H1 (cell line): ENCODE measurements at regions not wholly inside any gene's neighbourhood (a gene's known extent, or its start where the extent isn't known, plus 50 kb on each side); places are given as distances from the start of the nearest gene placed in this dataset.
"Not testable (repeated sequence)": the region's sequence is repeated elsewhere in the genome, so short reads cannot be mapped to it uniquely, and the experiment has no call there.

ENCODE experiments used
- CTCF ChIA-PET: fragments of 300-600 bp; sonication (Branson Sonifier 250); formaldehyde crosslinking; loops from one replicate; lab custom pipeline; 2021; ENCODE audit not compliant: partially characterized antibody; lab: Charles Lee
- POLR2A ChIA-PET: fragments of 300-600 bp; sonication (Branson Sonifier 250); formaldehyde crosslinking; loops from one replicate; lab custom pipeline; 2021; ENCODE audit warnings: inconsistent platforms; ENCODE audit not compliant: partially characterized antibody; lab: Charles Lee
- DNase-seq, 2 experiments: peaks; one replicate each; pipeline versions ENCODE4 v3.0.0 to v3.0.0-alpha.2; 2010 to 2022; ENCODE audit warnings: low spot score in 2 of 2, low read depth in 1 of 2, mixed read lengths in 1 of 2
- FAIRE-seq: peaks from 2 replicates; lab custom pipeline; 2011; peaks lifted over from hg19 to GRCh38; lab: Jason Lieb, UNC
- H2AFZ ChIP-seq: 2 replicates; pipeline ENCODE4 v1.8.1; 2012; ENCODE audit warnings: low read length, inconsistent platforms
- H2AK5ac ChIP-seq: 2 replicates; pipeline ENCODE4 v1.6.1; 2013; ENCODE audit warnings: low read depth, low read length
- H2BK120ac ChIP-seq: replicated peaks from 2 replicates; pipeline ENCODE3; 2013; ENCODE audit warnings: low read depth, low read length, inconsistent platforms
- H2BK12ac ChIP-seq: 2 replicates; pipeline ENCODE4 v1.6.1; 2013; ENCODE audit warnings: low read depth, low read length
- H2BK15ac ChIP-seq: 2 replicates; pipeline ENCODE4 v1.6.1; 2013; ENCODE audit warnings: low read length
- H2BK20ac ChIP-seq: 2 replicates; pipeline ENCODE4 v1.6.1; 2013; ENCODE audit warnings: low read length
- H2BK5ac ChIP-seq: 2 replicates; pipeline ENCODE4 v1.6.1; 2013; ENCODE audit warnings: low read depth, low read length
- H3K14ac ChIP-seq: 2 replicates; pipeline ENCODE4 v1.6.1; 2013; ENCODE audit warnings: inconsistent platforms; ENCODE audit not compliant: insufficient read length
- H3K18ac ChIP-seq: 2 replicates; pipeline ENCODE4 v1.6.1; 2013; ENCODE audit warnings: low read length; ENCODE audit errors: extremely low read depth
- H3K23ac ChIP-seq: 2 replicates; pipeline ENCODE4 v1.6.1; 2013; ENCODE audit warnings: inconsistent platforms; ENCODE audit not compliant: insufficient read length
- H3K23me2 ChIP-seq: 2 replicates; pipeline ENCODE4 v1.6.1; 2013; ENCODE audit warnings: low read depth, low read length
- H3K27ac ChIP-seq: 2 replicates; pipeline ENCODE4 v1.6.1; 2011; ENCODE audit warnings: low read depth, low read length, inconsistent platforms
- H3K27me3 ChIP-seq, 4 experiments: replicated peaks in 1 of 4; 1 replicate in 1 of 4; 2 replicates in 3 of 4; pipeline versions ENCODE4 v1.6.1 to v1.8.1; 2011 to 2013; ENCODE audit warnings: low read length in 3 of 4, mild to moderate bottlenecking in 3 of 4, inconsistent platforms in 2 of 4, mixed read lengths in 2 of 4, moderate library complexity in 1 of 4; ENCODE audit not compliant: control insufficient read depth in 3 of 4, insufficient read depth in 3 of 4; ENCODE audit errors: extremely low read depth in 1 of 4
- H3K36me3 ChIP-seq, 4 experiments: 2 replicates each; pipeline versions ENCODE4 v1.6.1 to v1.8.1; 2011 to 2013; ENCODE audit warnings: mild to moderate bottlenecking in 4 of 4, low read length in 3 of 4, moderate library complexity in 2 of 4, control low read depth in 1 of 4, inconsistent platforms in 1 of 4; ENCODE audit not compliant: insufficient read depth in 4 of 4, control insufficient read depth in 2 of 4
- H3K4ac ChIP-seq: replicated peaks from 2 replicates; pipeline ENCODE3; 2013; ENCODE audit warnings: low read length, low read depth, mixed read lengths, inconsistent platforms; ENCODE audit not compliant: insufficient read length
- H3K4me1 ChIP-seq, 4 experiments: replicated peaks in 1 of 4; 1 replicate in 1 of 4; 2 replicates in 3 of 4; pipeline versions ENCODE4 v1.6.1 to v1.8.1; 2011 to 2013; ENCODE audit warnings: low read length in 3 of 4, inconsistent platforms in 2 of 4, mixed read lengths in 1 of 4; ENCODE audit not compliant: insufficient read depth in 4 of 4, control insufficient read depth in 3 of 4
- H3K4me2 ChIP-seq, 2 experiments: 2 replicates each; pipeline versions ENCODE4 v1.6.1 to v1.8.1; 2011 to 2013; ENCODE audit warnings: low read depth in 2 of 2, low read length in 2 of 2, control low read depth in 1 of 2, inconsistent platforms in 1 of 2, mild to moderate bottlenecking in 1 of 2; ENCODE audit not compliant: insufficient read depth in 1 of 2
- H3K4me3 ChIP-seq, 4 experiments: fragments of 200-600, 300-600 bp in 1 of 4; sonication (generic), shearing (Covaris generic), sonication (Bioruptor Twin) in 1 of 4; 2 replicates each; pipeline versions ENCODE4 v1.5.1 to v1.8.1; 2011 to 2016; ENCODE audit warnings: low read length in 4 of 4, low read depth in 3 of 4, control low read depth in 2 of 4, inconsistent platforms in 2 of 4, mild to moderate bottlenecking in 2 of 4, mixed read lengths in 1 of 4, moderate library complexity in 1 of 4; ENCODE audit not compliant: insufficient read depth in 2 of 4; ENCODE audit errors: extremely low read depth in 1 of 4
- H3K56ac ChIP-seq: replicated peaks from 2 replicates; pipeline ENCODE3; 2013; ENCODE audit warnings: low read depth, mild to moderate bottlenecking, mixed read lengths, low read length, inconsistent platforms; ENCODE audit not compliant: insufficient read length
- H3K79me1 ChIP-seq: 2 replicates; pipeline ENCODE4 v1.6.1; 2013; ENCODE audit warnings: low read depth, low read length, control low read depth
- H3K79me2 ChIP-seq, 2 experiments: 2 replicates each; pipeline versions ENCODE4 v1.6.1 to v1.8.1; 2012 to 2013; ENCODE audit warnings: low read length in 2 of 2, mild to moderate bottlenecking in 2 of 2, inconsistent platforms in 1 of 2; ENCODE audit not compliant: insufficient read depth in 2 of 2, control insufficient read depth in 1 of 2
- H3K9ac ChIP-seq, 4 experiments: replicated peaks in 1 of 4; 1 replicate in 1 of 4; 2 replicates in 3 of 4; pipeline versions ENCODE4 v1.6.1 to v1.8.1; 2011 to 2013; ENCODE audit warnings: low read depth in 3 of 4, low read length in 3 of 4, control low read depth in 2 of 4, mild to moderate bottlenecking in 2 of 4, moderate library complexity in 2 of 4, inconsistent platforms in 1 of 4; ENCODE audit errors: extremely low read depth in 1 of 4
- H3K9me3 ChIP-seq, 2 experiments: 2 replicates each; pipeline versions ENCODE4 v1.6.1 to v1.8.1; 2012 to 2013; ENCODE audit warnings: mild to moderate bottlenecking in 2 of 2, moderate library complexity in 2 of 2, control low read depth in 1 of 2, inconsistent platforms in 1 of 2, low read depth in 1 of 2, low read length in 1 of 2, mixed read lengths in 1 of 2; ENCODE audit not compliant: insufficient read depth in 2 of 2
- H4K20me1 ChIP-seq, 2 experiments: replicated peaks in 1 of 2; 2 replicates each; pipeline versions ENCODE3 to v1.8.1; 2011 to 2013; ENCODE audit warnings: inconsistent platforms in 2 of 2, low read length in 2 of 2, mild to moderate bottlenecking in 1 of 2; ENCODE audit not compliant: insufficient read depth in 2 of 2, control insufficient read depth in 1 of 2
- H4K5ac ChIP-seq: 2 replicates; pipeline ENCODE4 v1.6.1; 2013; ENCODE audit warnings: low read length, low read depth, mixed read lengths, inconsistent platforms; ENCODE audit not compliant: insufficient read length
- H4K8ac ChIP-seq: 2 replicates; pipeline ENCODE4 v1.8.0; 2013; ENCODE audit warnings: mild to moderate bottlenecking, moderate library complexity, low read length, inconsistent platforms; ENCODE audit not compliant: insufficient read depth; ENCODE audit errors: extremely low read depth
- H4K91ac ChIP-seq: replicated peaks from 2 replicates; pipeline ENCODE3; 2013; ENCODE audit warnings: low read length, mixed read lengths, inconsistent platforms; ENCODE audit not compliant: insufficient read length
- WGBS, 2 experiments: shearing (Covaris generic) in 1 of 2; methylation state at CpG; one replicate each; pipeline versions ENCODE4 v1.1.6 to v1.1.7; 2013 to 2015; ENCODE audit warnings: low lambda C conversion rate in 2 of 2, mixed read lengths in 2 of 2, inconsistent platforms in 1 of 2, low coverage in 1 of 2, missing lambda C conversion rate in 1 of 2; ENCODE audit not compliant: insufficient replicate concordance in 2 of 2, insufficient coverage in 1 of 2, insufficient read length in 1 of 2; ENCODE audit errors: extremely low coverage in 1 of 2, missing lambda C conversion rate in 1 of 2; 5-methylcytosine and 5-hydroxymethylcytosine counted together

DNA sequence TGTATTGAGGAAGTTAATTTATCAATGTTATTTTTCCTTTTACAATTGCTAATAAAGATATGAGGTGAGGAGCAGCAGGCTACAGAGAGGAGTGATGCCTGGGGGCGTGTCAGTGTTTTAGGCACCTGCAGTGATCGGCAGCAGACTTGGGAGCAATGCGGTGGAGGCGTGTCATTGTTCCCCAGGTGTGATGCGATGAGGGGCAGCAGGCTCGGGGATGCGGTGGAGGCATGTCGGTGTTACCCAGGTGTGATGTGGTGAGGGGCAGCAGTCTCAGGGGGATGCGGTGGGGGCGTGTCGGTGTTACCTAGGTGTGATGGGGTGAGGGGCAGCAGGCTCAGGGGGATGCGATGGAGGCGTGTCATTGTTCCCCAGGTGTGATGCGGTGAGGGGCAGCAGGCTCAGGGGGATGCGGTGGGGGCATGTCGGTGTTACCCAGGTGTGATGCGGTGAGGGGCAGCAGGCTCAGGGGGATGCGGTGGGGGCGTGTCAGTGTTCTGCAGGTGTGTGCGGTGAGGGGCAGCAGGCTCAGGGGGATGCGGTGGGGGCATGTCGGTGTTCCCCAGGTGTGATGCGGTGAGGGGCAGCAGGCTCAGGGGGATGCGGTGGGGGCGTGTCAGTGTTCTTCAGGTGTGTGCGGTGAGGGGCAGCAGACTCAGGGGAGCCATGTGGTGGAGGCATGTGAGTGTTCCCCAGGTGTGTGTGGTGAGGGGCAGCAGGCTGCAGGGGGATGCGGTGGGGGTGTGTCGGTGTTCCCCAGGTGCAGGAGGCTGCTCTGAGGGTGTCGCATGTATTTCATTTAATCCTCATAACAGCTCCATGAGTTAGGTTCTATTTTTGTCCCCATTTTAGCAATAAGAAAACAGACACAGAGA lies 186.2 kb upstream of the GOLGA6L22 start:
- POLR2A ChIA-PET, H3K4ac ChIP-seq, H4K20me1 ChIP-seq, H3K23ac ChIP-seq, H2BK12ac ChIP-seq, H4K91ac ChIP-seq, CTCF ChIA-PET, DNase-seq, H3K79me1 ChIP-seq, H2BK20ac ChIP-seq, H3K9ac ChIP-seq, H3K56ac ChIP-seq, H3K79me2 ChIP-seq, H3K36me3 ChIP-seq, H3K27ac ChIP-seq, H3K4me2 ChIP-seq, H2BK15ac ChIP-seq, FAIRE-seq, H2BK120ac ChIP-seq, H3K4me1 ChIP-seq, H2BK5ac ChIP-seq, H4K8ac ChIP-seq, H2AK5ac ChIP-seq, H3K18ac ChIP-seq, H3K27me3 ChIP-seq, H3K23me2 ChIP-seq, H4K5ac ChIP-seq, H3K4me3 ChIP-seq, H3K14ac ChIP-seq, H2AFZ ChIP-seq: not testable (repeated sequence)
- peaks cover 17 to 79% of the 10 kb centered on the region in 2 experiments; a peak in 3 of 4 replicates for H3K9me3 ChIP-seq
- WGBS, 2 experiments: 92% methylated on average over 10 of the region's 29 CpGs; no CpG with 5 or more reads in 1 of the 2 experiments

DNA sequence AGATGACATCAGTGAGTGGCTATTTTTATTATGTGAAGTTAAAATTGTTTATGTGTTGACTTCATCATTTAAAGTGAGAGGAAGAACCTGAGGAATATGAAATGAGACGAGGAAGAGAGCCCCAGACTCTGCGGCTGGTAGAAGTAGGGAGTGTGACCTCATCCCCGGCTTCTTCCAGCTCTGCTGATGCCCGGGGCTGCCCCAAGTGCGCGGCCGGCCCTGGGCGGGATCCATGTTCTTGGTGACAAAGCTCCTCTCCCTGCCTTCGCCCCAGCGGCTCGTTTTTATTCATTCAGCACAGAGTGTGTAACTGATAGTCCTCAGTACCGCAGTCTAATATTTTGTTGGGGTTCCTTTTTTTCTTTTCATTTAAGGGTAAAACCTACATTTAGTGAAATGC lies 185.5 kb upstream of the GOLGA6L22 start:
- H3K27me3 ChIP-seq, POLR2A ChIA-PET, FAIRE-seq, H3K4me3 ChIP-seq, H3K9ac ChIP-seq, H4K8ac ChIP-seq, H3K23ac ChIP-seq, H3K79me1 ChIP-seq, H2BK12ac ChIP-seq, DNase-seq, H3K36me3 ChIP-seq, H2AK5ac ChIP-seq, H3K14ac ChIP-seq, H4K20me1 ChIP-seq, H3K23me2 ChIP-seq, H2BK5ac ChIP-seq, H2AFZ ChIP-seq, H2BK20ac ChIP-seq, H3K56ac ChIP-seq, H4K91ac ChIP-seq, H3K27ac ChIP-seq, H4K5ac ChIP-seq, H2BK15ac ChIP-seq, H3K79me2 ChIP-seq, H3K4me1 ChIP-seq, H3K4ac ChIP-seq, H2BK120ac ChIP-seq, H3K18ac ChIP-seq, H3K4me2 ChIP-seq, CTCF ChIA-PET: not testable (repeated sequence)
- 79% methylated on average over 11 of the region's 12 CpGs; no CpG with 5 or more reads in 1 of the 2 experiments for WGBS, 2 experiments
- H3K9me3 ChIP-seq: peaks cover 17 to 77% of the 10 kb centered on the region in 2 experiments; a peak in 3 of 4 replicates
